Inferior parietal cortex (tissue), 1 donor: ENCODE measurements at regions not wholly inside any gene's neighbourhood (a gene's known extent, or its start where the extent isn't known, plus 50 kb on each side); places are given as distances from the start of the nearest gene placed in this dataset.

Experiments
- DNase-seq: peaks from one replicate; pipeline ENCODE4 v3.0.0-alpha.2; 2016; ENCODE audit errors: extremely low spot score

DNA sequence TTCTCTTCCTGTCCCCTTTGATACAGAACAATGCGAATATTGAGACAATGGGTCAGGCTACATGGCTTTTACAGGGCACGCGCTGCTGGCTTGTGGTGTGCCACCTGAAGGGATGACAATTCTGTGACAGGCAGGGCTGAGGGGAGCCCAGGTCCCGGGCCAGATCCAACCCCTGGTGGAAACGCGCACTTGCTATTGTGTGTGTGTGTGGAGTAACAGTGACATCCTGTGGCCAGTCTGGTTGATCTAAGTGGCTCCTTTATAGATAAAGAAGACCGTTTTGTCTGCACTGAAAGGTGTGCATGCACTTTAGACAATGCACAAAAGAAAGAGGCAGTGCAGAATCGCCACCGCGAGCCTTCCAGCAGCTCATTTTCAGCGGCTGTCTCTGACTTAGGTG lies 273.6 kb downstream of the HRH4 start:
- DNase-seq = peak; percentile 36

DNA sequence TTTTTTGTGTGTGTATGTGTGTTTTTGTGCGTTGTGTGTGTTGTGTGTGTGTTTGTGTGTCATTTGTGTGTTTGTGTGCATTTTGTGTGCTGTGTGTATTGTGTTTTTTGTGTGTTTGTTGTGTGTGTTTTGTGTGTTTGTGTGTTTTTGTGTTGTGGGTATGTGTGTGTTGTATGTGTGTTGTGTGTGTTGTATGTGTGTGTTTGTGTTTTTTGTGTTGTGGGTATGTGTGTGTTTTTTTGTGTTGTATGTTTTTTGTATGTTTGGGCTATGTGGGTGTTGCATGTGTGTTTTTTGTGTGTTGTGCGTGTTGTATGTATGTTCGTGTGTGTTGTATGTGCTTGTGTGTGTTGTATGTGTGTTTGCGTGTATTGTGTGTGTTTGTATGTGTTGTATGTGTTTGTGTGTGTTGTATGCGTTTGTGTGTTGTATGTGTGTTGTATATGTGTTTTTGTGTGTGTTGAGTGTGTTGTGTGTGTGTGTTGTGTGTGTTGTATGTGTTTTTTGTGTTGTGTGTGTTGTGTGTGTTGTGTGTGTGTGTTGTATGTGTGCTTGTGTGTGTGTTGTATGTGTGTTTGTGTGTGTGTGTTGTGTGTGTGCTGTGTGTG lies 275.3 kb downstream of the HRH4 start:
- no peak for DNase-seq

GRCh38 chr18:24736662-24737330 lies 276.4 kb downstream of the HRH4 start:
- no peak for DNase-seq

GRCh38 chr18:24740829-24741228 lies 280.4 kb downstream of the HRH4 start:
- no peak for DNase-seq

GRCh38 chr18:24741321-24741720 lies 280.9 kb downstream of the HRH4 start:
- DNase-seq = no peak

GRCh38 chr18:24741965-24742724 lies 281.7 kb downstream of the HRH4 start:
- no peak for DNase-seq

- no peak for DNase-seq
Observed at GRCh38 chr18:24754583-24755253, 294.3 kb downstream of the HRH4 start.

DNA sequence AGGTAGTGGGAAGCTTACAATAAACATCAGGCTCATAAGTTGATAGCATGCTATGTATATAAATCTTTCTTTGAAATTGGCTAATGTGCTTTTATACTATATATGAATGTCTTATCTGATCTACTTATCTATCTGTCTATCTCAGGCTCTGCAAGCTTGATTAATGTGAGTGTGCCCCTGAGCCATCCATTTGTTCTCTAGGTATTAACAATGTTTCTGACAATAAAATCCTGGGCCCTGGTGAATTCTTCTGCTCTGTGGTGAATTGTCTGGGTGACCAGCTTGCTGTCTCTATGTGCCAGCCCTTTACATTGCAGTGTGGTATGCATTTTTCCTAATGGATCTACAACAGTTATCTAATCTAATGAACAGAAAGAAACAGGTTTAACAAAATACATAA lies 295.9 kb downstream of the HRH4 start:
- DNase-seq = no peak

DNA sequence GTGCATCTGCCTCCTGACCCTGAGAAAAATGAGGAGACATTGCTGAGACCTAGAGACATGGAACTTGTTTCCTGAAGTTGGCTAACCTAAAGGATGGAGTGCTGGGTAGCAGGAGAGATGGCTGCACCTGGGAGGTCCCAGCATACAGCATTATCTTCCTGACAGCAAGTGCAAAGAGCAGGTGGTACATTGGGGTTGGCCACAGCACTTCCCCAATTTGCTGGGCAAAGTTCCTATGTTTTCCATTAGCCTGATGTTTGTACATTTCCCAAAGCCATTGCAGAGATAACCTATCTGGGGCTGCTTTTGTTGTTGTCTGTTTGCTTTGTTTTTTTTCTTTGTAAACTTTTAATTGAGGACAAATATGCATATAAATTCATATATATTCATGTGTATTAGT lies 296.7 kb downstream of the HRH4 start:
- DNase-seq = no peak

- no peak for DNase-seq
Observed at GRCh38 chr18:24761765-24762164, 301.3 kb downstream of the HRH4 start.

GRCh38 chr18:24762511-24762910 lies 302.1 kb downstream of the HRH4 start:
- no peak for DNase-seq

- peak; percentile 8 for DNase-seq
Observed at GRCh38 chr18:24763765-24764513, 303.5 kb downstream of the HRH4 start.

DNA sequence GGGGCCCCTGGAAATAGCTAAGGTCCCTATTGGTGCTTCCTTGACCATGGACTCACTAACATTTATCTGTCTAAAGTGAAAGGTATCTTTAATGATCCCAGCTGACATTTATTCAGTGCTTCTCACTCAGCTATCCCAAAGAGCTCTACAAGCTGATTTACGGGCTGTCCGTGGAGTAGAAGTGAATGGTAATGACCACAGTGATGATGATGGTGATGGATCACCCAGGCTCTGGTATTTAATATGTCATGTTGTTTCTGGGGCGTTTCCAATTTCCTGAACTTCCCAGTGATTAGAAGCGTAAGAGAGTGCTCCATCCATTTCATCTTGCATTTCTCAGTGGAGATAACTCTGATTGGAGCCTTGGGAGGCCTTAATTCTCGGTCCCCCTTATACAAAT lies 304.3 kb downstream of the HRH4 start:
- no peak for DNase-seq

DNA sequence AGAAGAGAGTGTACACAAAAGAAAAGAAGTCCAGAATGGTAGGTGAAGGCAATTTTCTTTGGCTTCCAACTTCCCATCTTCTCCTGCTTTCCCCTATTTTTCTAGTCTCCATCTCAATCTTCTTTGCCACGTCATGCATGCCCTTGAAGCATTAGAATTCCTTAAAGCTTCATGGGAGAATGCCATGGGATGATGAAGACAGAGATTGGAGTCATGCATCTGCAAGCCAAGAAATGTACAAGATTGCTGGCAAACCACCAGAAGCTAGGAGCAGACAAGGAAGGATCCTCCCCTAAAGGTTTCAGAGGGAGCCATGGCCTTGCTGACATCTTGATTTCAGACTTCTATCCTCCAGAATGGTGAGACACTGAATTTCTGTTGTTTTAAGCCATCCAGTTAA lies 305.9 kb downstream of the HRH4 start:
- DNase-seq = no peak

GRCh38 chr18:24770311-24771024 lies 310.0 kb downstream of the HRH4 start:
- DNase-seq = no peak

- DNase-seq = no peak
Observed at GRCh38 chr18:24771300-24771699, 310.9 kb downstream of the HRH4 start.

DNA sequence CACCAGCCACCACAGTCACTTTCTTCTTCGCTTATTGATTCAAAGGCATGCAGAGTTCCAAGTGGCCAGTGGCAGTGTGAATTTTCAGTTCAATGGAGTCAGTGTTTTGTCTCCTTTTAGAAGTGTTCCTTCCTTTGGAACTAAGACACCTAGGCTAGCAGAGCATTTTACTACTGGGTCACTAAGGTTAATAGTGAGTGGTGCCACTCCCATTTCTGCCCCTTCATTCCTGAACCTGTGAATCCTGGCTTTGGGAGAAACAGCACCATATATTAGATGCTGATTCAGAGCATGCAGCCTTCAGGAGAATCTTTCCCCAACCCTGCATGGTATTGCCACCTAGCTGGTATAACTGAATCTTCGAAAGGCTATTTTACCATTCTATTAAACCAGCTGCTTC lies 312.7 kb downstream of the HRH4 start:
- no peak for DNase-seq

DNA sequence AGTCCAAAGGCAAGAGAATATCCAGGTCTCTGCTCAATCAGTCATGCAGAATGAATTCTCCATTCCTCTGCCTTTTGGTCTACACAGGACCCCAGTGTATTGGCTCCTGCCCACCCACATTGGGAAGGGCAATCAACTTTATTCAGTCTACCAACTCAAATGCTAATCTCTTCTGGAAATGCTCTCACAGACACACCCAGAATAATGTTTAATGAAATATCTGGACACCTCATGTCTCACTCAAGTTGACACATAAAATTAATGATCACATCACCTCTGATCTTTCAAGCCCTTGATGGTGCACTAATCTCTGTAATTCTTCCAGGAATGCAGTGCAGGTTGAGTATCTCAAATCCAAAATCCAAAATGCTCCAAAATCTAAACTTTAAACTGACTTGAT lies 315.6 kb downstream of the HRH4 start:
- DNase-seq = no peak

DNA sequence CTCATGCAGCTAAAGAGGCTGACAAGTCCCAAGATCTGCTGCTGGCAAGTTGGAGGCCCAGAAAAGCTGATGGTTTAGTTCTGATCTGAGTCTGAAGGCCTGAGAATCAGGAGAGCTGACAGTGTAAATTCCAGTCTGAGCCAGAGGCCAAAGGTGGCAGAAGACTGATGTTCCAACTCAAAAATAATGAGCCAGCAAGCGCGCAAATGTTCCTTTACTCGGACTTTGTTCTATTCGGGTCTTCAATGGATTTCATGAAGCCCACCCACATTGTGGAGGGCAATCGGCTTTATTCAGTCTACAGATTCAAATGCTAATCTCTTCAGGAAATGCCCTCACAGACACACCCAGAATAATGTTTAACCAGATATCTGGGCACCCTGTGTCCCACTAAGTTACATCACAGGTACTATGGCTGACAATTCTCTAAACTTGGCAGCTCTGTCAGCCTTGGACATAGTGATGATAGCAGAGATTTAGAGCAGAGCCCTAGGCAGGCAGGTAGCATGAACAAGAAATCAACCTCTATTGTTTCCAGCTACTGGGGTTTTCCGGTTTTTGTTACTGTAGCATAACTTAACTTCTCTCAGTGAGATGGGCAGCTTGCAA lies 318.5 kb downstream of the HRH4 start:
- no peak for DNase-seq

DNA sequence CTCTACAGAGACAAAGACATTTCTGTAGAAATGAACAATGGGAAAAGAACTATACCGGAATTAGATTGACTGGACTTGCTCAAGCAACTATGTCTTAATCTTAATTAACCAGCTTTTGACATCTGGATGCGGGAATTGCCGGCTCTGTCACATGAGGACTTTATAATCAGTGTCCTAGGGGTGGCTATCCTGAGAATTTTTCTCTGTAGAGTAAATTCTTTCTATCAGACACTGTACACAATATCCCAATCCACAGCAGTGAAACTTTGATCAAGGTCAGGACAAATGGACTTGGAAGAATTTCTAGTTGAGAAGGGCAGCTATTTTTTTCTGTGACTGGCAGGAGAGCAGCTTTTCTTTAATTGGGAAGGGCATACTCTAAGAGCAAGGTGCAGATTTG lies 322.1 kb downstream of the HRH4 start:
- no peak for DNase-seq

DNA sequence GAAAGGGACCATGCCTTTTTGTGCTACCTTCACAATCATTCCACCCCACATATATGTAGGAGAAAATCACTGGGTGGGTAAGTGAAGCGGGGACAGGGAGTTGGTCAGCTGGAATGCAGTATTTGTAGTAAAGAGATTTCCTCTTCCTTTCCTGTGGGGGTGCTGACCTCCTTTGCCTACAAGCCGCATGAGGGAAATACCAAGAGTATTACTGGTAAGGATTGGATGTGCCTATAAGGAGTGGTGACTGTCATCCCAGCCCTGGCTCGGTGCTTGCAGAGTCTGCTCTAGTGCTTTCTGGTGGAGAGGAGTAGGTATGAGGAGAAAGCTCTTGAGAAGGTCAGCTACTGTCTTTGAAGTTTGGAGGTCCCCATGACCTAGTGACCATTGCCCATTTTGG lies 324.6 kb downstream of the HRH4 start:
- DNase-seq = no peak
